Caco-2 (cell line): ENCODE measurements at regions not wholly inside any gene's neighbourhood (a gene's known extent, or its start where the extent isn't known, plus 50 kb on each side); places are given as distances from the start of the nearest gene placed in this dataset.

ENCODE experiments used
- BruUV-seq: library from RNA; stranded (reverse); fragments of 400-500 nt; replicated peaks from 2 replicates; lab custom pipeline; 2021; lab: Mats Ljungman, UMichigan
- CTCF ChIA-PET: fragments of 300-600 bp; sonication (Branson Sonifier 250); formaldehyde crosslinking; loops from one replicate; lab custom pipeline; 2022; ENCODE audit warnings: antibody characterized with exemption; lab: Charles Lee
- POLR2A ChIA-PET: fragments of 300-600 bp; sonication (Branson Sonifier 250); formaldehyde crosslinking; loops from one replicate; lab custom pipeline; 2022; ENCODE audit warnings: antibody characterized with exemption; lab: Charles Lee
- DNase-seq, 2 experiments: peaks; one replicate each; pipeline versions ENCODE4 v3.0.0 to v3.0.0-alpha.2; 2020 to 2022
- H3K27me3 ChIP-seq: replicated peaks from 2 replicates; pipeline ENCODE4 v1.6.0; 2011; ENCODE audit warnings: low read length; ENCODE audit not compliant: control insufficient read depth, insufficient read depth
- H3K36me3 ChIP-seq: 2 replicates; pipeline ENCODE4 v1.5.1; 2011; ENCODE audit warnings: low read length; ENCODE audit not compliant: control insufficient read depth, insufficient read depth
- H3K4me1 ChIP-seq: fragments of 250-450 bp; sonication (Bioruptor Pico); 2 replicates; pipeline ENCODE4 v1.5.1; 2020; ENCODE audit warnings: mild to moderate bottlenecking
- H3K4me3 ChIP-seq: 2 replicates; pipeline ENCODE4 v1.5.1; 2011; ENCODE audit warnings: low read depth, mild to moderate bottlenecking, control low read depth, low read length
- H3K9me3 ChIP-seq: fragments of 250-450 bp; sonication (Bioruptor Pico); 2 replicates; pipeline ENCODE4 v1.5.1; 2020; ENCODE audit warnings: mild to moderate bottlenecking, moderate library complexity
- H3K27ac Mint-ChIP-seq: one replicate; pipeline ENCODE4 v1.8.0; 2022; ENCODE audit warnings: mixed read lengths; ENCODE audit not compliant: unreplicated experiment
- H3K27me3 Mint-ChIP-seq: one replicate; pipeline ENCODE4 v1.8.0; 2022; ENCODE audit warnings: mixed read lengths; ENCODE audit not compliant: insufficient read depth, unreplicated experiment
- H3K36me3 Mint-ChIP-seq: one replicate; pipeline ENCODE4 v1.8.0; 2022; ENCODE audit warnings: mild to moderate bottlenecking, mixed read lengths; ENCODE audit not compliant: insufficient read depth, unreplicated experiment
- H3K4me1 Mint-ChIP-seq: one replicate; pipeline ENCODE4 v1.8.0; 2022; ENCODE audit warnings: low read depth, mixed read lengths; ENCODE audit not compliant: unreplicated experiment
- H3K4me3 Mint-ChIP-seq: one replicate; pipeline ENCODE4 v1.8.0; 2022; ENCODE audit warnings: mild to moderate bottlenecking, moderate library complexity, mixed read lengths; ENCODE audit not compliant: unreplicated experiment
- H3K9me3 Mint-ChIP-seq: one replicate; pipeline ENCODE4 v1.8.0; 2022; ENCODE audit warnings: mixed read lengths; ENCODE audit not compliant: unreplicated experiment
- intact Hi-C: fragments of 100-400 bp; cut with micrococcal nuclease; formaldehyde crosslinking; loops from one replicate; pipeline ENCODE4 v1.10.0; 2022; ENCODE audit not compliant: unreplicated experiment
- TF ChIP-seq, protein P1 (sequence below), 2 experiments: fragments of 200-600 bp in 1 of 2; IDR thresholded peaks; 1 replicate in 1 of 2; 2 replicates in 1 of 2; pipeline versions ENCODE4 v1.5.1 to v1.8.0; 2011 to 2022; ENCODE audit warnings: antibody characterized with exemption in 1 of 2, control low read depth in 1 of 2, inconsistent platforms in 1 of 2, low read depth in 1 of 2, low read length in 1 of 2, mild to moderate bottlenecking in 1 of 2, moderate library complexity in 1 of 2; ENCODE audit not compliant: insufficient read depth in 1 of 2, severe bottlenecking in 1 of 2, unreplicated experiment in 1 of 2

DNA sequence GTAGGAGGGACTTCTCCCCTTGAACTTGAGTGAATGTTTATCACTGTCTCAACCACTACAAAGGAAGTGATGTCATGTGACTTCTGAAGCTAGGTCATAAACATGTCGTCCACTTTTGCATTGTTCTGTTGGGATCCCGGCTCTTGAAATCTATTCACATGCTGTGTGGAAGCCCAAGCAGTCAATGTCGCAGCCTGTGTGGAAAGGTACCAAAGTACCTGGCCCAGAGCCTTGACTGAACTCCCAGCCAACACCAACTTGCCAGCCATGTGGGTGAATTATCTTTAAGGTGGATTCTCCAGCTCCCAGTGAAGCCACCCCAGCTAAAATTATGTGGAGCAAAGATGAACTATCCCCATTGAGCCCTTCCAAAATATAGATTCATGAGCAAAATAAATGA, 85.0 kb upstream of the USP38 start:
- Mint-ChIP-seq H3K9me3 (no peaks in the 10 kb centered on the region), H3K4me1 (peaks cover 32% of the 10 kb centered on the region), H3K4me3 (no peak overlapping the region), H3K27me3 (no peaks in the 10 kb centered on the region), H3K27ac (no peak overlapping the region), H3K36me3 (peaks cover 10% of the 10 kb centered on the region)
- no peaks in the 10 kb centered on the region for H3K9me3 ChIP-seq
- ChIA-PET POLR2A (no interaction called here), CTCF (no interaction called here)
- no peak for DNase-seq
- peaks cover 24% of the 10 kb centered on the region for H3K4me1 ChIP-seq
- BruUV-seq = no TSS peak
- no peaks in the 10 kb centered on the region for H3K36me3 ChIP-seq
- intact Hi-C loops = loop anchor here (5.0 kb wide), 1 partner anchor 228 kb away; no protein-coding TSS in a partner anchor
- no peak overlapping the region for H3K4me3 ChIP-seq
- H3K27me3 ChIP-seq = no peaks in the 10 kb centered on the region
- TF ChIP-seq, protein P1, sequence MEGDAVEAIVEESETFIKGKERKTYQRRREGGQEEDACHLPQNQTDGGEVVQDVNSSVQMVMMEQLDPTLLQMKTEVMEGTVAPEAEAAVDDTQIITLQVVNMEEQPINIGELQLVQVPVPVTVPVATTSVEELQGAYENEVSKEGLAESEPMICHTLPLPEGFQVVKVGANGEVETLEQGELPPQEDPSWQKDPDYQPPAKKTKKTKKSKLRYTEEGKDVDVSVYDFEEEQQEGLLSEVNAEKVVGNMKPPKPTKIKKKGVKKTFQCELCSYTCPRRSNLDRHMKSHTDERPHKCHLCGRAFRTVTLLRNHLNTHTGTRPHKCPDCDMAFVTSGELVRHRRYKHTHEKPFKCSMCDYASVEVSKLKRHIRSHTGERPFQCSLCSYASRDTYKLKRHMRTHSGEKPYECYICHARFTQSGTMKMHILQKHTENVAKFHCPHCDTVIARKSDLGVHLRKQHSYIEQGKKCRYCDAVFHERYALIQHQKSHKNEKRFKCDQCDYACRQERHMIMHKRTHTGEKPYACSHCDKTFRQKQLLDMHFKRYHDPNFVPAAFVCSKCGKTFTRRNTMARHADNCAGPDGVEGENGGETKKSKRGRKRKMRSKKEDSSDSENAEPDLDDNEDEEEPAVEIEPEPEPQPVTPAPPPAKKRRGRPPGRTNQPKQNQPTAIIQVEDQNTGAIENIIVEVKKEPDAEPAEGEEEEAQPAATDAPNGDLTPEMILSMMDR (IDR thresholded peaks at IDR 0.05; ENCODE audit: insufficient read depth in 1 of 2, low read depth in 1 of 2, low read length in 1 of 2, severe bottlenecking in 1 of 2, unreplicated experiment in 1 of 2) = no peak

DNA sequence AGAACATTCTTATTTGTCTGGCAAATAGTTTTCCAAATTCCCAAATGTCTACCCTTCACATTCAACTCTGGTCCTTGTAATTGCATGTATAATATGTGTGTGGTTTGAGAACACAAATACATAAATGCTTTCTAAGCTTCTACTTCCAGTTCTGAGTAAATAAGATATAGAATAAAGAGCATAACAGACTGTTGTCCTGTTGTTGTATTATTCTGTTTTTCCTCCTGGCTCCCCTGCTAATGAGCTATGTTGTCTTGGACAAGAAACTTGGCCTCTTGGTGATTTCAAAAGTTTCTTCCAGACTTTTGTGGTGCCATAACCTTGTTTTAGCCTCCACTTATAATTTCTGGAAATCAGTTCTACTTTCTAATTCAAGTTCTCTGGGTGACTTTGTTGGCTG, 75.3 kb upstream of the USP38 start:
- TF ChIP-seq, protein P1 (IDR thresholded peaks at IDR 0.05; ENCODE audit: insufficient read depth in 1 of 2, low read depth in 1 of 2, low read length in 1 of 2, severe bottlenecking in 1 of 2, unreplicated experiment in 1 of 2) = no peak
- Mint-ChIP-seq H3K27ac (no peak overlapping the region), H3K9me3 (peaks cover 10% of the 10 kb centered on the region), H3K4me3 (no peak overlapping the region), H3K4me1 (peaks cover 12% of the 10 kb centered on the region), H3K36me3 (no peaks in the 10 kb centered on the region), H3K27me3 (no peaks in the 10 kb centered on the region)
- Histone ChIP-seq H3K9me3 (no peaks in the 10 kb centered on the region), H3K36me3 (no peaks in the 10 kb centered on the region), H3K4me1 (peaks cover 26% of the 10 kb centered on the region), H3K27me3 (no peaks in the 10 kb centered on the region), H3K4me3 (no peak overlapping the region)
- DNase-seq = no peak
- no TSS peak for BruUV-seq
- intact Hi-C loops = no loop called here
- CTCF ChIA-PET = no interaction called here
- POLR2A ChIA-PET = no interaction called here

DNA sequence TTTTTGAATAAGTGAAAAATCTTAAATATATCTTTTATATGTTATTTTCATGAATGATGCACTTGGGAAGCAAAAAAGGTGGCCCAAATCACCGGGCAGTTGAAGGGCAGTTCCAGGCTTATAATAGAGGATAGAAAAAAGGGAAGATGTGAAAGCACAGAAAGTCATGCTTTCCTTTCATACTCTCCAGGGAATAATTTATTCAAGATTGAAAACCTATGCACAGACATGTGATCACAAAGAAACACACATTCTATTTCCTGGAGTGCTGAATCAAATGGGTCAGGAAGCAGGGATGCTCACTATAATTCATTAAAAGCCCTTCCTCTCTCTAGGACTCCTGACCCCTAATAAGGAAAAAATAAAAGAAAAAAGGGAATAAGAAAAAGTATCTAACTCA, 66.1 kb upstream of the USP38 start:
- CTCF ChIA-PET = no interaction called here
- POLR2A ChIA-PET = no interaction called here
- no peaks in the 10 kb centered on the region for H3K36me3 Mint-ChIP-seq
- no peaks in the 10 kb centered on the region for H3K9me3 ChIP-seq
- no peak overlapping the region for H3K4me3 Mint-ChIP-seq
- TF ChIP-seq, protein P1 (IDR thresholded peaks at IDR 0.05; ENCODE audit: insufficient read depth in 1 of 2, low read depth in 1 of 2, low read length in 1 of 2, severe bottlenecking in 1 of 2, unreplicated experiment in 1 of 2) = no peak
- H3K4me1 ChIP-seq = no peaks in the 10 kb centered on the region; the same call in 1 of the 2 replicates
- no peaks in the 10 kb centered on the region for H3K36me3 ChIP-seq
- no peak overlapping the region for H3K4me3 ChIP-seq
- H3K27me3 Mint-ChIP-seq = no peaks in the 10 kb centered on the region
- intact Hi-C loops = no loop called here
- H3K27ac Mint-ChIP-seq = no peak overlapping the region
- peaks cover 4% of the 10 kb centered on the region for H3K9me3 Mint-ChIP-seq
- no peak for DNase-seq
- H3K4me1 Mint-ChIP-seq = no peaks in the 10 kb centered on the region
- no peaks in the 10 kb centered on the region for H3K27me3 ChIP-seq
- no TSS peak for BruUV-seq
